GM10248 (cell line): ENCODE measurements at regions not wholly inside any gene's neighbourhood (a gene's known extent, or its start where the extent isn't known, plus 50 kb on each side); places are given as distances from the start of the nearest gene placed in this dataset.

Experiments used
- CTCF ChIA-PET: fragments of 300-600 bp; sonication (Branson Sonifier 250); formaldehyde crosslinking; extraction: SDS; loops from one replicate; lab custom pipeline; 2021; ENCODE audit warnings: antibody characterized with exemption; lab: Yijun Ruan, JAX
- POLR2A ChIA-PET: fragments of 350-650 bp; sonication (Branson Sonifier 250); formaldehyde crosslinking; extraction: SDS; loops from one replicate; lab custom pipeline; 2020; ENCODE audit warnings: antibody characterized with exemption; lab: Yijun Ruan, JAX
- DNase-seq: peaks from one replicate; pipeline ENCODE4 v3.0.0; 2012; ENCODE audit errors: extremely low spot score
- CTCF ChIP-seq: IDR thresholded peaks from 2 replicates; pipeline ENCODE4 v1.5.1; 2012; ENCODE audit warnings: mild to moderate bottlenecking, low read depth; ENCODE audit errors: extremely low read depth, missing control alignments, control extremely low read depth

- POLR2A ChIA-PET: no interaction called here
- CTCF ChIA-PET: no interaction called here
- no peak for TF ChIP-seq CTCF
- no peak for DNase-seq
Observed at GRCh38 chr6:14922706-14923460, 323.0 kb upstream of the JARID2 start.

DNA sequence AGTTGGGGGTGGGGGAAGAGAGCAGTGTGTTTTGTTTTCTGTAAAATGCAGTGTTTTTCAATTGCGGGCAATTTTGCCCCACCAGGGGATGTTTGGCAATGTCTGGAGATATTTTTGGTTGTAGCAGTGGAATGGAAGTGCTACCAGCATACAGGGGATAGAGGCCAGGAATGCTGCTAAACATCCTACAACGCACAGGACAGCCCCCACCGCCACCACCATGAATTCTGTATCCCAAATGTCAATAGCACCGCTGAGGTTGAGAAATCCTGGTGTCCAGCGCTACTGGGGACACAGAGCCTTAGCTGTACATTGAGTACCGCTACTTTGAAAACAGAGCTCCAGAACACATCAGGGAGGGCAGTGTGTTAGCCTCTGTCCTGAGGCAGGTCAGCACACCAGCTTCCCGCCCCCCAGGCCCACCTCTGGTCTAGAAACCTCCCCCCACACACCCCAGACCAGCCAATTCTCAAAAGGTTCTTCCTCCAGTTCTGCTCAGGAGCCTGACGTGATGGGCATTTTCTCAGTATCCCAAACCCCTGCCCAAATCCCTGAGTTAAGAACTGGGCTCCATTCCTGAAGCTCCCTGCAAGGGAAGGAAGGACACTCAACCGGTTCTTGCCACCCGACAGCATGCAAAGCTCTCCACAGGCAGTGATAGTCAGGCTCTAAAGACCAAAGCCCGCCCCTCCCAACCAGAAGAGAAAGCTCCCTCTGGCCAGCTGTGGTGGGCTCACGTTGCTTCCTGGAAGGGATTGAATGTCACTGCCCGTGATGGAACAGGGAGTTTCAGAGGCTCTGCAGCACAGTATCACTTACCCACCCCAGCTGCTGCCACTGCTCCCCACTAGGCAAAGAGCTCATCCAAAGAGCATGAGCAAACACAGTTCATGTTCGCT is 321.5 kb upstream of the JARID2 start:
- TF ChIP-seq CTCF: no peak
- POLR2A ChIA-PET: no interaction called here
- no peak for DNase-seq
- CTCF ChIA-PET: interaction anchor here (0.9 kb wide), 1 partner anchor 12 kb away, joined by 3 read pairs; no protein-coding TSS in a partner anchor

- TF ChIP-seq CTCF: no peak
- ChIA-PET POLR2A (no interaction called here), CTCF (interaction anchor here (0.9 kb wide), 1 partner anchor 11 kb away, joined by 3 read pairs; no protein-coding TSS in a partner anchor)
- DNase-seq: no peak
Observed at GRCh38 chr6:14925025-14925698, 320.7 kb upstream of the JARID2 start.

GRCh38 chr6:14925699-14926026 is 320.2 kb upstream of the JARID2 start:
- no peak for DNase-seq
- TF ChIP-seq CTCF: no peak
- CTCF ChIA-PET: no interaction called here
- POLR2A ChIA-PET: no interaction called here

- CTCF ChIA-PET: no interaction called here
- no peak for TF ChIP-seq CTCF
- no peak for DNase-seq
- POLR2A ChIA-PET: no interaction called here
Observed at GRCh38 chr6:14927398-14927797, 318.5 kb upstream of the JARID2 start.

- POLR2A ChIA-PET: no interaction called here
- CTCF ChIA-PET: no interaction called here
- DNase-seq: no peak
- TF ChIP-seq CTCF: no peak
Observed at GRCh38 chr6:14929291-14929690, 316.6 kb upstream of the JARID2 start.
